SK-N-SH treated with all-trans-retinoic acid at 6 μM for 48 hours (cell line): ENCODE measurements at regions not wholly inside any gene's neighbourhood (a gene's known extent, or its start where the extent isn't known, plus 50 kb on each side); places are given as distances from the start of the nearest gene placed in this dataset.

Experiments
- ATAC-seq: fragments of 200-7000 bp; cut with Tn5 transposase; 3 replicates; pipeline ENCODE4 v1.9.1; 2020; ENCODE audit warnings: mild to moderate bottlenecking, moderate library complexity
- ARNTL ChIP-seq: fragments of 450-650 bp; formaldehyde crosslinking; IDR thresholded peaks from 2 replicates; pipeline ENCODE4 v1.5.0; 2020; ENCODE audit warnings: low read depth, mild to moderate bottlenecking, moderate library complexity, borderline replicate concordance
- BACH2 ChIP-seq: fragments of 250-450 bp; sonication (Bioruptor Pico); IDR thresholded peaks from 2 replicates; pipeline ENCODE4 v1.9.0; 2021; ENCODE audit warnings: mild to moderate bottlenecking, borderline replicate concordance
- CSDC2 ChIP-seq: fragments of 250-450 bp; sonication (Bioruptor Pico); IDR thresholded peaks from 2 replicates; pipeline ENCODE4 v1.5.0; 2020; ENCODE audit warnings: mild to moderate bottlenecking, moderate library complexity
- GLIS3 ChIP-seq: fragments of 250-450 bp; sonication (Bioruptor Pico); IDR thresholded peaks from 2 replicates; pipeline ENCODE4 v1.5.0; 2020; ENCODE audit warnings: mild to moderate bottlenecking, moderate library complexity
- ISL1 ChIP-seq: fragments of 250-450 bp; sonication (Bioruptor Pico); IDR thresholded peaks from 2 replicates; pipeline ENCODE4 v2.1.2; 2022; ENCODE audit warnings: mild to moderate bottlenecking, moderate library complexity
- OSR1 ChIP-seq: fragments of 250-450 bp; sonication (Bioruptor Pico); IDR thresholded peaks from 2 replicates; pipeline ENCODE4 v1.8.0; 2022; ENCODE audit warnings: moderate library complexity, mild to moderate bottlenecking, inconsistent platforms
- PPARA ChIP-seq: fragments of 250-450 bp; sonication (Bioruptor Pico); IDR thresholded peaks from 2 replicates; pipeline ENCODE4 v1.5.0; 2020; ENCODE audit warnings: mild to moderate bottlenecking, borderline replicate concordance
- RARB ChIP-seq: fragments of 250-450 bp; sonication (Bioruptor Pico); IDR thresholded peaks from 2 replicates; pipeline ENCODE4 v1.8.0; 2021; ENCODE audit warnings: mild to moderate bottlenecking, moderate library complexity
- SNAI2 ChIP-seq: fragments of 250-450 bp; sonication (Bioruptor Pico); IDR thresholded peaks from 2 replicates; pipeline ENCODE4 v1.5.0; 2020; ENCODE audit warnings: mild to moderate bottlenecking, moderate library complexity
- TCF4 ChIP-seq: fragments of 250-450 bp; sonication (Bioruptor Pico); IDR thresholded peaks from 2 replicates; pipeline ENCODE4 v1.8.0; 2021; ENCODE audit warnings: mild to moderate bottlenecking, moderate library complexity, borderline replicate concordance
- TOX ChIP-seq: fragments of 250-450 bp; sonication (Bioruptor Pico); IDR thresholded peaks from 2 replicates; pipeline ENCODE4 v1.8.0; 2021; ENCODE audit warnings: mild to moderate bottlenecking, moderate library complexity, borderline replicate concordance
- ZC3H10 ChIP-seq: fragments of 250-450 bp; sonication (Bioruptor Pico); IDR thresholded peaks from 2 replicates; pipeline ENCODE4 v1.5.1; 2021; ENCODE audit warnings: mild to moderate bottlenecking, moderate library complexity
- ZFP3 ChIP-seq: fragments of 250-450 bp; sonication (Bioruptor Pico); IDR thresholded peaks from 2 replicates; pipeline ENCODE4 v1.5.0; 2020; ENCODE audit warnings: mild to moderate bottlenecking, moderate library complexity
- ZFP30 ChIP-seq: fragments of 450-650 bp; formaldehyde crosslinking; IDR thresholded peaks from 2 replicates; pipeline ENCODE4 v1.5.0; 2022; ENCODE audit warnings: mild to moderate bottlenecking, moderate library complexity
- ZNF565 ChIP-seq: fragments of 450-650 bp; formaldehyde crosslinking; conservative IDR thresholded peaks from 2 replicates; pipeline ENCODE4 v1.5.0; 2020; ENCODE audit warnings: low read depth, mild to moderate bottlenecking, moderate library complexity
- ZNF70 ChIP-seq: fragments of 450-650 bp; formaldehyde crosslinking; IDR thresholded peaks from 2 replicates; pipeline ENCODE4 v1.5.0; 2020; ENCODE audit warnings: mild to moderate bottlenecking, moderate library complexity
- TF ChIP-seq, protein P1 (sequence below): fragments of 250-450 bp; sonication (Bioruptor Pico); IDR thresholded peaks from 2 replicates; pipeline ENCODE4 v1.5.0; 2020; ENCODE audit warnings: mild to moderate bottlenecking, moderate library complexity
- TF ChIP-seq, protein P2 (sequence below): fragments of 250-450 bp; sonication (Bioruptor Pico); IDR thresholded peaks from 2 replicates; pipeline ENCODE4 v1.5.1; 2021; ENCODE audit warnings: mild to moderate bottlenecking, moderate library complexity
- TF ChIP-seq, protein P3 (sequence below): fragments of 250-450 bp; sonication (Bioruptor Pico); IDR thresholded peaks from 2 replicates; pipeline ENCODE4 v1.8.0; 2021; ENCODE audit warnings: low read depth, mild to moderate bottlenecking, moderate library complexity, borderline replicate concordance
- TF ChIP-seq, protein P4 (sequence below): fragments of 250-450 bp; sonication (Bioruptor Pico); IDR thresholded peaks from 2 replicates; pipeline ENCODE4 v1.5.1; 2020; ENCODE audit warnings: low read depth, mild to moderate bottlenecking, moderate library complexity
- TF ChIP-seq, protein P5 (sequence below): fragments of 250-450 bp; sonication (Bioruptor Pico); IDR thresholded peaks from 2 replicates; pipeline ENCODE4 v1.8.0; 2020; ENCODE audit warnings: mild to moderate bottlenecking, moderate library complexity, borderline replicate concordance

DNA sequence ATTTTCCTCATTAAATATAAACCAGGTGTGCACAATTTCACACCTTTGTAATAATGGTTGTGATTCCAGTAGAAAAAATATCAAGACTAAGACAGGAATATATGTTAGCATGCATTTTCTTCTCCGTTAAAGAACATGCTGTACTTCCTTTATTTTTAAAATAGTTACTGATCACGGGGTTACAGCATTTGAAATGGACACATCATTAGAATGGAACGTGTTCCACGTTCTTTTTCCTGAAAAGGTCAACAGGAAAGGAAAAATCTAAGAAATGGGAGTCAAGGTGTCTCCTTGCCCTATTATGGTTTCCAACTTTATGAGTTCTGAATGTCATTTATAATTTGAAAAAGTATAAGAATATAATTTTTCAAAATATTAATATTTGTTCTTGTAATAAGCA, 1325.7 kb downstream of the SLC16A7 start:
- TF ChIP-seq, protein P1, sequence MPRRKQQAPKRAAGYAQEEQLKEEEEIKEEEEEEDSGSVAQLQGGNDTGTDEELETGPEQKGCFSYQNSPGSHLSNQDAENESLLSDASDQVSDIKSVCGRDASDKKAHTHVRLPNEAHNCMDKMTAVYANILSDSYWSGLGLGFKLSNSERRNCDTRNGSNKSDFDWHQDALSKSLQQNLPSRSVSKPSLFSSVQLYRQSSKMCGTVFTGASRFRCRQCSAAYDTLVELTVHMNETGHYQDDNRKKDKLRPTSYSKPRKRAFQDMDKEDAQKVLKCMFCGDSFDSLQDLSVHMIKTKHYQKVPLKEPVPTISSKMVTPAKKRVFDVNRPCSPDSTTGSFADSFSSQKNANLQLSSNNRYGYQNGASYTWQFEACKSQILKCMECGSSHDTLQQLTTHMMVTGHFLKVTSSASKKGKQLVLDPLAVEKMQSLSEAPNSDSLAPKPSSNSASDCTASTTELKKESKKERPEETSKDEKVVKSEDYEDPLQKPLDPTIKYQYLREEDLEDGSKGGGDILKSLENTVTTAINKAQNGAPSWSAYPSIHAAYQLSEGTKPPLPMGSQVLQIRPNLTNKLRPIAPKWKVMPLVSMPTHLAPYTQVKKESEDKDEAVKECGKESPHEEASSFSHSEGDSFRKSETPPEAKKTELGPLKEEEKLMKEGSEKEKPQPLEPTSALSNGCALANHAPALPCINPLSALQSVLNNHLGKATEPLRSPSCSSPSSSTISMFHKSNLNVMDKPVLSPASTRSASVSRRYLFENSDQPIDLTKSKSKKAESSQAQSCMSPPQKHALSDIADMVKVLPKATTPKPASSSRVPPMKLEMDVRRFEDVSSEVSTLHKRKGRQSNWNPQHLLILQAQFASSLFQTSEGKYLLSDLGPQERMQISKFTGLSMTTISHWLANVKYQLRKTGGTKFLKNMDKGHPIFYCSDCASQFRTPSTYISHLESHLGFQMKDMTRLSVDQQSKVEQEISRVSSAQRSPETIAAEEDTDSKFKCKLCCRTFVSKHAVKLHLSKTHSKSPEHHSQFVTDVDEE (CRISPR knock-in tag) = no peak
- TF ChIP-seq PPARA (CRISPR knock-in tag) (no peak), BACH2 (no peak), ZFP3 (CRISPR knock-in tag) (no peak), TOX (CRISPR knock-in tag) (no peak), CSDC2 (CRISPR knock-in tag) (no peak), OSR1 (CRISPR knock-in tag) (no peak), SNAI2 (no peak), ARNTL (CRISPR knock-in tag) (no peak), GLIS3 (CRISPR knock-in tag) (no peak)
- TF ChIP-seq, protein P2, sequence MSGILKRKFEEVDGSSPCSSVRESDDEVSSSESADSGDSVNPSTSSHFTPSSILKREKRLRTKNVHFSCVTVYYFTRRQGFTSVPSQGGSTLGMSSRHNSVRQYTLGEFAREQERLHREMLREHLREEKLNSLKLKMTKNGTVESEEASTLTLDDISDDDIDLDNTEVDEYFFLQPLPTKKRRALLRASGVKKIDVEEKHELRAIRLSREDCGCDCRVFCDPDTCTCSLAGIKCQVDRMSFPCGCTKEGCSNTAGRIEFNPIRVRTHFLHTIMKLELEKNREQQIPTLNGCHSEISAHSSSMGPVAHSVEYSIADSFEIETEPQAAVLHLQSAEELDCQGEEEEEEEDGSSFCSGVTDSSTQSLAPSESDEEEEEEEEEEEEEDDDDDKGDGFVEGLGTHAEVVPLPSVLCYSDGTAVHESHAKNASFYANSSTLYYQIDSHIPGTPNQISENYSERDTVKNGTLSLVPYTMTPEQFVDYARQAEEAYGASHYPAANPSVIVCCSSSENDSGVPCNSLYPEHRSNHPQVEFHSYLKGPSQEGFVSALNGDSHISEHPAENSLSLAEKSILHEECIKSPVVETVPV (CRISPR knock-in tag) = no peak
- TF ChIP-seq, protein P3, sequence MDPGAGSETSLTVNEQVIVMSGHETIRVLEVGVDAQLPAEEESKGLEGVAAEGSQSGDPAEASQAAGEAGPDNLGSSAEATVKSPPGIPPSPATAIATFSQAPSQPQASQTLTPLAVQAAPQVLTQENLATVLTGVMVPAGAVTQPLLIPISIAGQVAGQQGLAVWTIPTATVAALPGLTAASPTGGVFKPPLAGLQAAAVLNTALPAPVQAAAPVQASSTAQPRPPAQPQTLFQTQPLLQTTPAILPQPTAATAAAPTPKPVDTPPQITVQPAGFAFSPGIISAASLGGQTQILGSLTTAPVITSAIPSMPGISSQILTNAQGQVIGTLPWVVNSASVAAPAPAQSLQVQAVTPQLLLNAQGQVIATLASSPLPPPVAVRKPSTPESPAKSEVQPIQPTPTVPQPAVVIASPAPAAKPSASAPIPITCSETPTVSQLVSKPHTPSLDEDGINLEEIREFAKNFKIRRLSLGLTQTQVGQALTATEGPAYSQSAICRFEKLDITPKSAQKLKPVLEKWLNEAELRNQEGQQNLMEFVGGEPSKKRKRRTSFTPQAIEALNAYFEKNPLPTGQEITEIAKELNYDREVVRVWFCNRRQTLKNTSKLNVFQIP = no peak
- TF ChIP-seq, protein P4, sequence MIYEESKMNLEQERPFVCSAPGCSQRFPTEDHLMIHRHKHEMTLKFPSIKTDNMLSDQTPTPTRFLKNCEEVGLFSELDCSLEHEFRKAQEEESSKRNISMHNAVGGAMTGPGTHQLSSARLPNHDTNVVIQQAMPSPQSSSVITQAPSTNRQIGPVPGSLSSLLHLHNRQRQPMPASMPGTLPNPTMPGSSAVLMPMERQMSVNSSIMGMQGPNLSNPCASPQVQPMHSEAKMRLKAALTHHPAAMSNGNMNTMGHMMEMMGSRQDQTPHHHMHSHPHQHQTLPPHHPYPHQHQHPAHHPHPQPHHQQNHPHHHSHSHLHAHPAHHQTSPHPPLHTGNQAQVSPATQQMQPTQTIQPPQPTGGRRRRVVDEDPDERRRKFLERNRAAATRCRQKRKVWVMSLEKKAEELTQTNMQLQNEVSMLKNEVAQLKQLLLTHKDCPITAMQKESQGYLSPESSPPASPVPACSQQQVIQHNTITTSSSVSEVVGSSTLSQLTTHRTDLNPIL (CRISPR knock-in tag) = no peak

DNA sequence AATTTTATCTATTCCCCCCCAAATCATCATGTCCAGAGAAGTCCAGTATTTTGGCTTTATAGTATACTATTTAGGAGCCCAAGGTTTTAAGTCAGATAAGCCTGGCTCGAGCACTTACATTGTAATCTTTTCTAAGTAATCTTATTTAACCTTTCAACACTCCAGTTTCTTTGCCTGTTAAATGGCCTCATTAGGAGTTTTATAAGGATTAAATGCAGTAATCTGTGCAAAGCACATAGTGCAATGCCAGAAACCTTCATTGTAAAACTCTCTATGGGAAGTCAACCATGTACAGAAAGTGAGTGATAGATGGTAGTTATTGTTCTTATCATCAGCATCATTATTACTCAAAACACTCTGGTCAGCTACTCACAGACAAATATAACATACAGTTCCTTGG, 1330.4 kb downstream of the SLC16A7 start:
- no peak for TF ChIP-seq ZFP30
- TF ChIP-seq RARB (CRISPR knock-in tag) = no peak
- TF ChIP-seq, protein P4 (CRISPR knock-in tag) = no peak
- no peak for TF ChIP-seq TCF4
- no peak for TF ChIP-seq CSDC2 (CRISPR knock-in tag)
- TF ChIP-seq ZNF70 = no peak
- no peak for TF ChIP-seq ZNF565 (CRISPR knock-in tag)
- TF ChIP-seq PPARA (CRISPR knock-in tag) = no peak
- no peak for TF ChIP-seq ISL1 (CRISPR knock-in tag)
- TF ChIP-seq, protein P5, sequence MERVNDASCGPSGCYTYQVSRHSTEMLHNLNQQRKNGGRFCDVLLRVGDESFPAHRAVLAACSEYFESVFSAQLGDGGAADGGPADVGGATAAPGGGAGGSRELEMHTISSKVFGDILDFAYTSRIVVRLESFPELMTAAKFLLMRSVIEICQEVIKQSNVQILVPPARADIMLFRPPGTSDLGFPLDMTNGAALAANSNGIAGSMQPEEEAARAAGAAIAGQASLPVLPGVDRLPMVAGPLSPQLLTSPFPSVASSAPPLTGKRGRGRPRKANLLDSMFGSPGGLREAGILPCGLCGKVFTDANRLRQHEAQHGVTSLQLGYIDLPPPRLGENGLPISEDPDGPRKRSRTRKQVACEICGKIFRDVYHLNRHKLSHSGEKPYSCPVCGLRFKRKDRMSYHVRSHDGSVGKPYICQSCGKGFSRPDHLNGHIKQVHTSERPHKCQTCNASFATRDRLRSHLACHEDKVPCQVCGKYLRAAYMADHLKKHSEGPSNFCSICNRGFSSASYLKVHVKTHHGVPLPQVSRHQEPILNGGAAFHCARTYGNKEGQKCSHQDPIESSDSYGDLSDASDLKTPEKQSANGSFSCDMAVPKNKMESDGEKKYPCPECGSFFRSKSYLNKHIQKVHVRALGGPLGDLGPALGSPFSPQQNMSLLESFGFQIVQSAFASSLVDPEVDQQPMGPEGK (CRISPR knock-in tag) = no peak
- TF ChIP-seq ZC3H10 (CRISPR knock-in tag) = no peak
- TF ChIP-seq, protein P3 = no peak
- TF ChIP-seq, protein P2 (CRISPR knock-in tag) = no peak
- no peak for ATAC-seq

More for the DNA sequence above, 1325.7 kb downstream of the SLC16A7 start:
- no peak for ATAC-seq
